Astrocyte (in vitro differentiated cells and primary cell): ENCODE measurements at regions not wholly inside any gene's neighbourhood (a gene's known extent, or its start where the extent isn't known, plus 50 kb on each side); places are given as distances from the start of the nearest gene placed in this dataset.

ENCODE experiments used
- DNase-seq: peaks from one replicate; pipeline ENCODE4 v3.0.0-alpha.2; 2010; ENCODE audit warnings: low read depth
- FAIRE-seq: peaks from 2 replicates; lab custom pipeline; 2011; peaks lifted over from hg19 to GRCh38; lab: Jason Lieb, UNC
- H2AFZ ChIP-seq: 2 replicates; pipeline ENCODE4 v1.6.0; 2012; ENCODE audit warnings: low read depth, low read length, inconsistent platforms
- H3K27ac ChIP-seq: 2 replicates; pipeline ENCODE4 v1.5.1; 2011; ENCODE audit warnings: low read depth, low read length, inconsistent platforms
- H3K27me3 ChIP-seq: 2 replicates; pipeline ENCODE4 v1.6.0; 2011; ENCODE audit warnings: low read length, inconsistent platforms; ENCODE audit not compliant: insufficient read depth
- H3K36me3 ChIP-seq: 2 replicates; pipeline ENCODE4 v1.5.1; 2011; ENCODE audit warnings: low read length, inconsistent platforms; ENCODE audit not compliant: insufficient read depth
- H3K4me1 ChIP-seq: 2 replicates; pipeline ENCODE4 v1.5.1; 2011; ENCODE audit warnings: low read length, inconsistent platforms; ENCODE audit not compliant: insufficient read depth
- H3K4me2 ChIP-seq: 2 replicates; pipeline ENCODE4 v1.6.0; 2012; ENCODE audit warnings: low read length, inconsistent platforms
- H3K4me3 ChIP-seq: 2 replicates; pipeline ENCODE4 v1.5.1; 2011; ENCODE audit warnings: low read depth, mild to moderate bottlenecking, low read length, inconsistent platforms; ENCODE audit not compliant: insufficient read depth
- H3K79me2 ChIP-seq: 2 replicates; pipeline ENCODE4 v1.6.0; 2012; ENCODE audit warnings: mild to moderate bottlenecking, low read length, inconsistent platforms; ENCODE audit not compliant: insufficient read depth
- H3K9ac ChIP-seq: 2 replicates; pipeline ENCODE4 v1.6.0; 2012; ENCODE audit warnings: mild to moderate bottlenecking, low read length, inconsistent platforms
- H3K9me3 ChIP-seq: 2 replicates; pipeline ENCODE4 v1.5.1; 2012; ENCODE audit warnings: low read depth, mild to moderate bottlenecking, low read length, inconsistent platforms; ENCODE audit not compliant: insufficient read depth
- H4K20me1 ChIP-seq: 2 replicates; pipeline ENCODE4 v1.6.0; 2012; ENCODE audit warnings: low read length, inconsistent platforms; ENCODE audit not compliant: insufficient read depth
- H3K27ac Mint-ChIP-seq: one replicate; pipeline ENCODE4 v1.8.0; 2021; ENCODE audit warnings: mild to moderate bottlenecking, mixed read lengths; ENCODE audit not compliant: unreplicated experiment
- H3K27me3 Mint-ChIP-seq: one replicate; pipeline ENCODE4 v1.8.0; 2021; ENCODE audit warnings: low read depth, mixed read lengths; ENCODE audit not compliant: unreplicated experiment
- H3K36me3 Mint-ChIP-seq: one replicate; pipeline ENCODE4 v1.8.0; 2021; ENCODE audit warnings: low read depth, mixed read lengths; ENCODE audit not compliant: unreplicated experiment
- H3K4me1 Mint-ChIP-seq: one replicate; pipeline ENCODE4 v1.8.0; 2021; ENCODE audit warnings: low read depth, mixed read lengths; ENCODE audit not compliant: unreplicated experiment
- H3K4me3 Mint-ChIP-seq: one replicate; pipeline ENCODE4 v1.8.0; 2021; ENCODE audit warnings: mild to moderate bottlenecking, moderate library complexity, mixed read lengths; ENCODE audit not compliant: unreplicated experiment
- H3K9me3 Mint-ChIP-seq: one replicate; pipeline ENCODE4 v1.8.0; 2021; ENCODE audit warnings: mild to moderate bottlenecking, mixed read lengths; ENCODE audit not compliant: unreplicated experiment
- EZH2 ChIP-seq: IDR thresholded peaks from 2 replicates; pipeline ENCODE4 v1.6.1; 2012; ENCODE audit warnings: mild to moderate bottlenecking, low read length, inconsistent platforms; ENCODE audit not compliant: insufficient read depth
- TF ChIP-seq, protein P1 (sequence below): IDR thresholded peaks from 2 replicates; pipeline ENCODE4 v1.5.1; 2011; ENCODE audit warnings: low read depth, mild to moderate bottlenecking, inconsistent platforms, low read length, moderate library complexity; ENCODE audit not compliant: insufficient read depth

DNA sequence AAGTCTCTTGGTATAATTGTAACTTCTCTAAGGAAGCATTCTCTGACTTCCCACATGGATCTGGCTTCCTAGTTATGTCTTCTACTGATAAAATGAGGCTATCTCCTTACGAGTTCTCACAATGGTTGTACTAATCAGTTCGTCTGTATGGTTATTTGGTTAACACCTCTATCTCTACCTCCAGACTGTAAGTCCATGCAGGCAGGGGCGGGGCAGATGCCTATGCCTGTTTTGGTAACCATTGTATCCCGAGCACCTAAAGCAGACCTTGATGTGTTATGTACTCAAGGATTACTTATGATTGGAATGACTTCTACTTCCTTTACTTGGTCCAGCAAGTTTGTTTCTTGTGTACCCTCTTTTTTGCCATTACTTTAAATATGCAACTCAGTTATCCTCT, 125.0 kb upstream of the PITX1 start:
- TF ChIP-seq, protein P1, sequence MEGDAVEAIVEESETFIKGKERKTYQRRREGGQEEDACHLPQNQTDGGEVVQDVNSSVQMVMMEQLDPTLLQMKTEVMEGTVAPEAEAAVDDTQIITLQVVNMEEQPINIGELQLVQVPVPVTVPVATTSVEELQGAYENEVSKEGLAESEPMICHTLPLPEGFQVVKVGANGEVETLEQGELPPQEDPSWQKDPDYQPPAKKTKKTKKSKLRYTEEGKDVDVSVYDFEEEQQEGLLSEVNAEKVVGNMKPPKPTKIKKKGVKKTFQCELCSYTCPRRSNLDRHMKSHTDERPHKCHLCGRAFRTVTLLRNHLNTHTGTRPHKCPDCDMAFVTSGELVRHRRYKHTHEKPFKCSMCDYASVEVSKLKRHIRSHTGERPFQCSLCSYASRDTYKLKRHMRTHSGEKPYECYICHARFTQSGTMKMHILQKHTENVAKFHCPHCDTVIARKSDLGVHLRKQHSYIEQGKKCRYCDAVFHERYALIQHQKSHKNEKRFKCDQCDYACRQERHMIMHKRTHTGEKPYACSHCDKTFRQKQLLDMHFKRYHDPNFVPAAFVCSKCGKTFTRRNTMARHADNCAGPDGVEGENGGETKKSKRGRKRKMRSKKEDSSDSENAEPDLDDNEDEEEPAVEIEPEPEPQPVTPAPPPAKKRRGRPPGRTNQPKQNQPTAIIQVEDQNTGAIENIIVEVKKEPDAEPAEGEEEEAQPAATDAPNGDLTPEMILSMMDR: no peak
- TF ChIP-seq EZH2: no peak
- Mint-ChIP-seq H3K9me3 (peaks cover 35% of the 10 kb centered on the region), H3K4me1 (no peaks in the 10 kb centered on the region), H3K36me3 (peaks cover 3% of the 10 kb centered on the region), H3K4me3 (no peak overlapping the region), H3K27me3 (peaks cover 58% of the 10 kb centered on the region), H3K27ac (no peak overlapping the region)
- Histone ChIP-seq H4K20me1 (no peaks in the 10 kb centered on the region), H3K4me1 (no peaks in the 10 kb centered on the region), H3K27ac (no peak overlapping the region), H3K9me3 (no peaks in the 10 kb centered on the region), H3K79me2 (no peaks in the 10 kb centered on the region), H3K4me2 (no peak overlapping the region), H3K9ac (no peak overlapping the region), H2AFZ (no peak overlapping the region), H3K36me3 (no peaks in the 10 kb centered on the region), H3K27me3 (peaks cover 15% of the 10 kb centered on the region), H3K4me3 (no peak overlapping the region)
- DNase-seq: no peak
- FAIRE-seq: no peak

GRCh38 chr5:135158314-135158697, 124.3 kb upstream of the PITX1 start:
- Histone ChIP-seq H4K20me1 (no peaks in the 10 kb centered on the region), H3K27me3 (peaks cover 16% of the 10 kb centered on the region), H3K9me3 (no peaks in the 10 kb centered on the region), H3K79me2 (no peaks in the 10 kb centered on the region), H3K36me3 (no peaks in the 10 kb centered on the region), H2AFZ (no peak overlapping the region), H3K27ac (no peak overlapping the region), H3K4me2 (no peak overlapping the region), H3K9ac (no peak overlapping the region), H3K4me1 (no peaks in the 10 kb centered on the region), H3K4me3 (no peak overlapping the region)
- Mint-ChIP-seq H3K4me3 (no peak overlapping the region), H3K9me3 (peaks cover 33% of the 10 kb centered on the region), H3K36me3 (peaks cover 3% of the 10 kb centered on the region), H3K27ac (no peak overlapping the region), H3K4me1 (no peaks in the 10 kb centered on the region), H3K27me3 (peaks cover 58% of the 10 kb centered on the region)
- FAIRE-seq (no peak), DNase-seq (no peak)
- TF ChIP-seq, protein P1: no peak

DNA sequence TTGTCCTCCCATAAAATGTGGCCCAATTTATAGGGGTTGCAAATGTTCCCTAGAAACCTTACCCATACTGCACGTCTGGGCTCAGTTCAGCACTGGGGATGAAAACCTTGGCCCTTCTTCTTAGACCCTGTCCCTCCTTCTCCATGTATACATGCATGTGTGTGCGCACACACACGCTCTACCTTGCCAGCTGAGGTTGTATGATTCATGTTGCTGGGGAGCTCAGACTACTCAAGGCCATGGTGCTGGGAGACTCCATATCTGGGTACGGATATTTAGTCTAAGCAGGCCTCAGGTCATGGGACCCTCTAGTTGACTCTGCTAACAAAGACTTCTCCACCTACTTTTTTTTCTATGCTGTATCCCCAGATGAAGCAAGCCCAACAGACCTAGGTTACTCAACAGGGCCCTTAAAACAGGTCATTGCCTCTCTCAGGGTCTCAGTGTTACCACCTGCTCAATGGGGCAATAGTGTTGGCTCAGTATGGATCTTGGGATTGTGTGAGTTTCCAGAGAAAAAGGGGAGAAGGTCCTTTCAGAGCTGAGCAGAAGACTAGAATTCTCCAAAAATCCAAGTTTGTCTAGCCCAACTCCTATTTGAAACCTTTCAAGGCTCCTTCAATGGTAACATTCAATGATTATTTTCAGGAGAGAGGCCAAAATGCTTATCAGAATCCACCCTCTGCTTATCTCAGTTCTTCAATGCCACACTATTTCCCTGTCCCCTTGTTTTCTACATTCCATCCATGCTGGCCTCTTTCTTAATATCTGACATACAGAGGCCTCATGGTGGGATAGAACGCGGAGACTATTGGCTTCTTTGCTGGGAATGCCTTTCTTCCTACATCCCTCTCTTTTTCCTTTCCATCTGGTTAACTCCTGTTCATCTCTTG, 123.6 kb upstream of the PITX1 start:
- Histone ChIP-seq H3K27me3 (peaks cover 14% of the 10 kb centered on the region), H3K4me3 (no peak overlapping the region), H3K4me2 (no peak overlapping the region), H3K27ac (no peak overlapping the region), H4K20me1 (no peaks in the 10 kb centered on the region), H3K4me1 (no peaks in the 10 kb centered on the region), H3K36me3 (no peaks in the 10 kb centered on the region), H3K9ac (no peak overlapping the region), H3K79me2 (no peaks in the 10 kb centered on the region), H3K9me3 (no peaks in the 10 kb centered on the region), H2AFZ (no peak overlapping the region)
- TF ChIP-seq, protein P1: no peak
- no peak for TF ChIP-seq EZH2
- Mint-ChIP-seq H3K27me3 (peaks cover 54% of the 10 kb centered on the region), H3K4me1 (no peaks in the 10 kb centered on the region), H3K36me3 (peaks cover 3% of the 10 kb centered on the region), H3K4me3 (no peak overlapping the region), H3K9me3 (peaks cover 33% of the 10 kb centered on the region), H3K27ac (no peak overlapping the region)
- DNase-seq: no peak
- FAIRE-seq: no peak
